ENCODE measurements at regions not wholly inside any gene's neighbourhood (a gene's known extent, or its start where the extent isn't known, plus 50 kb on each side); places are given as distances from the start of the nearest gene placed in this dataset.

- TF ChIP-seq CTCF (IDR thresholded peaks at IDR 0.05; ENCODE audit: poor library complexity, severe bottlenecking) (no peak), EP300 (conservative IDR thresholded peaks at IDR 0.05; ENCODE audit: poor library complexity, severe bottlenecking) (no peak)
Measured at GRCh38 chr9:16992138-16992537, 121.7 kb upstream of the BNC2 start.
